NCI-H82 (cell line): ENCODE measurements at regions not wholly inside any gene's neighbourhood (a gene's known extent, or its start where the extent isn't known, plus 50 kb on each side); places are given as distances from the start of the nearest gene placed in this dataset.
"Not testable (repeated sequence)": the region's sequence is repeated elsewhere in the genome, so short reads cannot be mapped to it uniquely, and the experiment has no call there.

ENCODE experiments used
- DNase-seq: peaks from one replicate; lab custom pipeline; 2025; lab: John Stamatoyannopoulos, UW

GRCh38 chr21:9572782-9573181 lies 948.6 kb upstream of the TPTE start:
- DNase-seq, result not testable (repeated sequence)

GRCh38 chr21:9573528-9573927 lies 947.9 kb upstream of the TPTE start:
- DNase-seq, result not testable (repeated sequence)

GRCh38 chr21:9579275-9579674 lies 942.1 kb upstream of the TPTE start:
- DNase-seq, result not testable (repeated sequence)

GRCh38 chr21:9587941-9588340 lies 933.4 kb upstream of the TPTE start:
- not testable (repeated sequence) for DNase-seq

- DNase-seq, result not testable (repeated sequence)
These were observed 928.8 kb upstream of the TPTE start for GRCh38 chr21:9592591-9592990.

GRCh38 chr21:9593646-9594045 lies 927.7 kb upstream of the TPTE start:
- DNase-seq, result not testable (repeated sequence)

- not testable (repeated sequence) for DNase-seq
These were observed 907.4 kb upstream of the TPTE start for GRCh38 chr21:9614011-9614410.

GRCh38 chr21:9621121-9621793 lies 900.1 kb upstream of the TPTE start:
- not testable (repeated sequence) for DNase-seq

- not testable (repeated sequence) for DNase-seq
These were observed 893.3 kb upstream of the TPTE start for GRCh38 chr21:9628051-9628450.

- not testable (repeated sequence) for DNase-seq
These were observed 874.0 kb upstream of the TPTE start for GRCh38 chr21:9647409-9647808.

GRCh38 chr21:9648331-9648730 lies 873.1 kb upstream of the TPTE start:
- not testable (repeated sequence) for DNase-seq

GRCh38 chr21:9648947-9649720 lies 872.2 kb upstream of the TPTE start:
- not testable (repeated sequence) for DNase-seq

- not testable (repeated sequence) for DNase-seq
These were observed 868.6 kb upstream of the TPTE start for GRCh38 chr21:9652819-9653218.

GRCh38 chr21:9655221-9655620 lies 866.2 kb upstream of the TPTE start:
- not testable (repeated sequence) for DNase-seq

- not testable (repeated sequence) for DNase-seq
These were observed 864.9 kb upstream of the TPTE start for GRCh38 chr21:9656455-9656854.

GRCh38 chr21:9657779-9658178 lies 863.6 kb upstream of the TPTE start:
- not testable (repeated sequence) for DNase-seq

GRCh38 chr21:9659877-9660276 lies 861.5 kb upstream of the TPTE start:
- DNase-seq, result not testable (repeated sequence)

- not testable (repeated sequence) for DNase-seq
These were observed 857.3 kb upstream of the TPTE start for GRCh38 chr21:9663914-9664729.

- DNase-seq, result not testable (repeated sequence)
These were observed 845.6 kb upstream of the TPTE start for GRCh38 chr21:9675811-9676210.

GRCh38 chr21:9679029-9679428 lies 842.4 kb upstream of the TPTE start:
- not testable (repeated sequence) for DNase-seq

GRCh38 chr21:9688945-9689344 lies 832.4 kb upstream of the TPTE start:
- DNase-seq, result not testable (repeated sequence)

- not testable (repeated sequence) for DNase-seq
These were observed 830.4 kb upstream of the TPTE start for GRCh38 chr21:9690981-9691380.
